TTC549 (cell line): ENCODE measurements at regions not wholly inside any gene's neighbourhood (a gene's known extent, or its start where the extent isn't known, plus 50 kb on each side); places are given as distances from the start of the nearest gene placed in this dataset.
"Not testable (repeated sequence)": the region's sequence is repeated elsewhere in the genome, so short reads cannot be mapped to it uniquely, and the experiment has no call there.

Experiments used
- FAIRE-seq: peaks from 2 replicates; lab custom pipeline; 2012; peaks lifted over from hg19 to GRCh38; lab: Jason Lieb, UNC

DNA sequence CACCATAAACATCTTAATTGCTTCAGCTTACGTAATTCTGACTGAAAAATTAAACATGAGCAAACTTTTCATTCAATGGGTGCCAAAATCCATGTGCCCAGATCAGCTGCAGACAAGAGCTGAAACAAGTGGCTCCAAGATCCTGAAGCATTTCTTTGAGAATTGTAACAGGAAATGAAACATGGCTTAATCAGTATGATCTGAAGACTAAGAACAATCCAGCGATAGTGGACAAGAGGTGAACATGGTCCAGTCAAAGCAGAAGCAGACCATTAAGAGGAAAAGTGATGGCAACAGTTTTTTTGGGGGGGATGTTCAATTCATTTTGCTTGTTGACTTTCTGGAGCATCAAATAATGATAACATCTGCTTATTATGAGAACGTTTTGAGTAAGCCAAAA is 1964.5 kb upstream of the RAG2 start:
- FAIRE-seq, result no peak

DNA sequence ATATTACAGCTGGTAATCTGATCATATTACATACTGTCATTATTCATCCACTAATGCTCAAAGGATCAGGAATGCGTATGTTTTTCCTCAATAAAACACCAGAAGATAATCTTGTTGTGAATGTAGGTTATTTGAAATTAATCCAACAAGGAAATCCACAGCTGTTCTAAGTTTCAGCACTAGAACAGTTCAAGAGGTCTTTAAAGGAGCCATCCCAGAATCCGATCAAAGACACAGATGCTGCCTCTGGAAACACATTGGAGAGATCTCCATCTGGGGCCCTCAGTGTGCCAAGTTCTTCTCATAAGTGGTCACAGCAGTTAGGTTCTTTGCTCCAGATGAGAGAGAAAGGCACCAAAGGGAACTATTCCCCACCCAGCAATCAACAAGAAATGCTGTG is 1955.1 kb upstream of the RAG2 start:
- no peak for FAIRE-seq

DNA sequence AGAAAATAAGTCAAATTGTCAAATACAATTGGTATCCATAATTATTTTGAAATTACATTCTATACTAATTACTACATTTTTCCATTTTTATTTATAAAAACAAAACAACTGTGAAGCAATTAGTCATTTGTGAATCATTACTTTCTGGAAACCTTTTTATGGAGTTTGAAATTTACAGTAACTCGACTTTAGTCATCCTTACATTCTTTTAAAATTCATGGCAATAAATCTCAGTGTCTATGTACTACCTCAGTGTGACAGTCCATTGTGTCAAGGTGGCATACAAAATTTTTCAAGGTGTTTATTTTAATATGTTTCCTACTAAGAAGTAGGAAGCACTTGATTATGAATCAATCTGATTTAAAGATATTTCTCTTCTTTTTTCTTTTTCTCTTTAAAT is 1949.4 kb upstream of the RAG2 start:
- FAIRE-seq, result no peak

DNA sequence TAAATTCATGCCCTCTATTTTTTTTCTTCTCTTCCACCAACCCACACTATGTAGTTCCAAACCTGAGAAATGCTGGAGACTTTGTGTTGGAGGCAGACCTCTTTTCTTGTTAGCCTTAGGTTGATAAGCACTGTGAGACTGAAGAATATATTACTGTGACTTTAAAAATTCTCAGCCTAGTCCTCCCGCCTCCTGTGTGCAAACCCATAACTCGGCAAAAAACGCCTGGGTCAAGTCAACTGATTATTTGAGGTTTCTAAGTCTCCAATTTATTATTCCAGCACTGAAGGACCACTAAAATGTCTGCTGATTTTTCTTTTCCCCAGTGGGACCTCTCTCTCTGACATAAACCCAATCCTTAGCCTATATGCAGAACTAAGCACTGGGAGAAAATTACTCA is 1946.0 kb upstream of the RAG2 start:
- FAIRE-seq, result no peak

DNA sequence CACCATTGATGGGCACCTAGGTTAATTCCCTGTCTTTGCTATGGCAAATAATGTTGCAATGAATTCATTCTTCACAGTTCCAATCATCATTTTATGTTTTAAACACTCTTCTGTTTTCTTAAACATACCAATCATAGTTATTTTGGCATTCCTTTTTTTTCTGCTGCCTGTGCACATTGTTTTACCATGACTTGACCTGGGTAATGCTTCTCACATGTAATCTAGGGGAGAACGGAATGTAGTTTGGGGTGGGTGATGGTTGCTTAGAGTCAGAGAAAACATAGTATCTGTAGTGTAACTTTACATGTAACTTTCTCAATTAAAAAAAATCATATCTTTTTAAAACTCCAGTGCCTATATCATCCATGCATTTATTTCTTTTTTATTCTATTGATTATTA is 1945.3 kb upstream of the RAG2 start:
- no peak for FAIRE-seq

DNA sequence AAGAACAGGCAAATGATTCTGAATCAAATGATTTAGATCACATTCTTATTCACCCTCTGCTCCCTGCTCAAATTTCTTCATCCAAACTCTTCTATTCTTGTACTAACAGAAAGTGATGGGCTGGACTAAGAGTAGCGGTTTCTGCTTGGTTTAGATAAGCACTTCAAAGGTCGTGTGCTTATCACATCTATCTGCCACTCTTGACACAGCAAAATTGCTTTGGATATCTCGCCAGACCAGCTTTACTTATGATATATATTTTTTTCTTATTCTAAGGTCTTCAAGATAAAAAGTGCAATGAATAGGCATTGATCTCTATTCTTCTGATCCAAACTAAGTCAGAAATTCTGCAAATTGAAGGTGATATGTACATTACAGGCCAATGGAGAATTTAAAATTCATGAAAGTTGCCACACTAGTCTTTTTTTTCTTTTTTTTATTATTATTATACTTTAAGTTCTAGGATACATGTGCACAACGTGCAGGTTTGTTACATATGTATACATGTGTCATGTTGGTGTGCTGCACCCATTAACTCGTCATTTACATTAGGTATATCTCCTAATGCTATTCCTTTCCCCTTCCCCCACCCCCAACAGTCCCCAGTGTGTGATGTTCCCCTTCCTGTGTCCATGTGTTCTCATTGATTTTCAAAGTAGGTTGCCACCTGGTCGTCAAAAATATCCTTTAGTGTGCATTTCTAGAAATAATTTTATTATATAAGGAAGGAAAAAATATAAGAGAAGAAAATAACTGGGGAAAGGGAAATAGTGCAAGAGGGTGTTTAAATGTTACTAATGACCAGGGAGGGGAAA is 1941.0 kb upstream of the RAG2 start:
- FAIRE-seq, result no peak

DNA sequence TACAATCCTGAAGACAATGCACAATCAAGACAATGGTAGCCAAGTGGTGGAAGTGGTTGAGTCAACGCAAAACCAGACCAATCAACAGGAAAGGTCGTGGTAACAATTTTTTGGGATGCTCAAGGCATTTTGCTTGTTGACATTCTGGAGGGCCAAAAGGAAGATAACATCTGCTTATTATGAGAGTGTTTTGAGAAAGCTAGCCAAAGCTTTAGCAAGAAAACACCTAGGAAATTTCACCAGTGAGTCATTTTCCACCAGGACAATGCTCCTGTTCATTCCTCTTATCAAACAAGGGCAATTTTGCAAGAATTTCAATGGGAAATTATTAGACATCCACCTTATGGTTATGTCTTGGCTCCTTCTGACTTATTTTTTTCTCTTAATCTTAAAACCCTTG is 1932.2 kb upstream of the RAG2 start:
- no peak for FAIRE-seq

DNA sequence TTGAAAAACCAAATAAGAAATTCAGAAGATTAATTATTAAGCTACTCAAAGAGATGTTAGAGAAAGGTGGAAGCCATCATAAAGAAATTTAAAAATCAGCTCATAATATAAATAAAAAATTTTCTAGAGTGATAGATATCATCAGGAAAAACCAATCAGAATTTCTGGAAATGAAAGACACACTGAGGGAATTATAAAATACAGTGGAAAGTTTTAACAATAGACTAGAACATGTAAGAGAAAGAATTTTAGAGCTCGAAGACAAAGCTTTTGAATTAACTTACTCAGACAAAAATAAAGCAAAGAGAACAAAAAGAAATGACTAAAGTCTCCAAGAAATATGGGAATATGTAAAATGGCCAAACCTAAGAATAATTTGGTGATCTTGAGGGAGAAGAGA is 1926.9 kb upstream of the RAG2 start:
- no peak for FAIRE-seq

DNA sequence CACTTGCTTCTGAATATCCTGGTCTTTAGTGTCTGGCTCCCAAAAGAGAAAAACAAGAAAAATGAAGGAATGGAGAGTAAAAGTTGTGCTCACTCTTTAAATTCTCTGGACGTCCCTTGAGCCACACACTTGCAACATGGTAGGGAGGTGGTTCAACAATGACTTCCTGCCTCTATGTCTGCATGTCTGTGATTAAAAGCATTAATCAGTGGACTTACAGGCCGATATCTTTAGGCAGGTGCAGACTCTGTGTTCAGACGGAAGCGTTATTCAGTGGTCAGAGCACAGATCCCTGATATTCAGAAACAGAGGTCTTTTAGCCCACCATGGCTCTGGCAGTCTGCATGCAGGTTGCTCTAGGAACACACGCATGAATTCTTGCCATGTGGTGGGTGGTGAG is 1920.0 kb upstream of the RAG2 start:
- FAIRE-seq, result no peak

DNA sequence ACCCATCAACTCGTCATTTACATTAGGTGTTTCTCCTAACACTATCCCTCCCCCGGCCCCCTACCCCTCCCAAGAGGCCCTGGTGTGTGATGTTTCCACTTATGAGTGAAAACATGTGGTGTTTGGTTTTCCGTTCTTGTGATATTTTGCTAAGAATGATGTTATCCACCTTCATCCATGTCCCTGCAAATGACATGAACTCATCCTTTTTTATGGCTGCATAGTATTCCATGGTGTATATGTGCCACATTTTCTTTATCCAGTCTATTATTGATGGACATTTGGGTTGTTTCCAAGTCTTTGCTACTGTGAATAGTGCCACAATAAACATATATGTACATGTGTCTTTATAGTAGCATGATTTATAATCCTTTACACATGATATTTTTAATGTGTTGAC is 1914.8 kb upstream of the RAG2 start:
- not testable (repeated sequence) for FAIRE-seq

DNA sequence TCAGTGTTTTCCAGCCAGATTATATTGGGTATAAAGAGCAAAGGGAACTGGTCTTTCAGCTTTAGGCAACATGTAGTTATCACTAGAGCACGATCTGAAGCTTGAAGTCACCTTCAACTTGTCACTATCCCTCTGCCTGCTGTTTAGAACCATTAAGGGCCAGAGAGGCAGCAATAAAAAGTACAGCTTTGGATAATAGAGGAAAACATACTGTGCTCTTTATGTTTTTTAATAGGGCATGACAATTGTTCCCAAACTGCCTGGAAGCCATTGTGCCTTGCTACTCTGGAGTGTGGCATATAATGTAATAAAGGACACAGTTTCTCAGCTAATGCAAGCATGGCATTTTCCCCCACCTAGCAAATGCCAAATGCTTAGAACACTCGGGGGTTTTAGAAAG is 1912.0 kb upstream of the RAG2 start:
- no peak for FAIRE-seq

DNA sequence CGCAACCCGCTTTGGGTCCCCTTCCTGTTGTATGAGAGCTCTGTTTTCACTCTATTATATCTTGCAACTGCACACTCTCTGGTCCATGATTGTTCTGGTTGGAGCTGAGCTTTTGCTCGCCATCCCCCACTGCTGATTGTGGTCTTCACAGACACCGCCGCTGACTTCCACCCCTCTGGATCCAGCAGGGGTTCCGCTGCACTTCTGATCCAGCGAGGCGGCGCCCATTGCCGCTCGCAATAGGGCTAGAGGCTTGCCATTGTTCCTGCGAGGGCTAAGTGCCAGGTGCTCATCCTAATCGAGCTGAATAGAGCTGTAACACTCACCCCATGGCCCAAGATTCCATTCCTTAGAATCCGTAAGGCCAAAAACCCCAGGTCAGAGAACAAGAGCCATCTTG is 1905.8 kb upstream of the RAG2 start:
- no peak for FAIRE-seq

DNA sequence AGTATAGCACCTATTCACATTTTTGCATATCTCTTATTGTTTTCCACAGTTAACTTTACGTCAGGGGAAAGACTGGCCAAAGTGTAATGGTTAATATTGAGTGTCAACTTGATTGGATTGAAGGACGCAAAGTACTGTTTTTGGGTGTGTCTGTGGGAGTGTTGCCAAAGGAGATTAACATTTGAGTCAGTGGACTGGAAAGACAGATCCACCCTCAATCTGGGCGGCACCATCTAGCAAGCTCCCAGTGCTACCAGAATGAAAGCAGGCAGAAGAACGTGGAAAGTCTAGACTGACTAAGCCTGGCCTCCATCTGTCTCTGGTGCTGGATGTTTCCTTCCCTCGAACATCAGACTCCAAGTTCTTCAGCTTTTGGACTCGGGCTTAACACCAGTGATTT is 1900.7 kb upstream of the RAG2 start:
- no peak for FAIRE-seq

DNA sequence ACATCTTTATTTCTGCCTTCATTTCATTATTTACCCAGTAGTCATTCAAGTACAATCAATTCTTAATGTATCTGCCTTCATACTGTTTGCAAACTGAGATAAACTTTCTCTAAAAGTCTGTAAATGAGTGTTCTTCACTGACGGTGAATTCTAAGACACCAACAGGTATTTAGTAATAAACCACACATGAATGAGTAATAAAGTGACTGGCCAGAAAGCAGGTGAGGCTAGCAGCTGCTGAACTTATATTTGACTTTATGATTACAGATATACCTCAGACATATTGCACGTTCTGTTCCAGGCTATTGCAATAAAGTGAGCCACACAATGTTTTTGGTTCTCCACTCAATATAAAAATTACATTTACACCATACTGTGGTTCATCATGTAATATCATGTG is 1894.0 kb upstream of the RAG2 start:
- no peak for FAIRE-seq

DNA sequence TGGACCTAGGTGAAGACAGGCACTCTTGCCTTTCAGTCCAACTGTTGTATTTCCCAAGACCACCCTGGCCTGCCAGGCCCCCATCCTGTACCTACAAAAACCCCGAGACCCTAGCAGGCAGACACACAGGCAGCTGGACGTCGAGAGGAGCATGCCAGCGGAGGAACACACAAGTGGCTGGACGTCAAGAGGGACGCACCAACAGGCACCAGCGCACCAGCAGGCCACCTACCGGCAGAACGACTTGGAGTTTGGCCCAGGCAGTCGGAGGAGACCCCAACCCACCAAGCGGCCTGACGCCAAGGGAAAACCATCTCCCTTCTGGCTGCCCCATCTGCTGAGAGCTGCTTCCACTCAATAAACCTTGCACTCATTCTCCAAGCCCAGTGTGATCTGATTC is 1883.4 kb upstream of the RAG2 start:
- no peak for FAIRE-seq

DNA sequence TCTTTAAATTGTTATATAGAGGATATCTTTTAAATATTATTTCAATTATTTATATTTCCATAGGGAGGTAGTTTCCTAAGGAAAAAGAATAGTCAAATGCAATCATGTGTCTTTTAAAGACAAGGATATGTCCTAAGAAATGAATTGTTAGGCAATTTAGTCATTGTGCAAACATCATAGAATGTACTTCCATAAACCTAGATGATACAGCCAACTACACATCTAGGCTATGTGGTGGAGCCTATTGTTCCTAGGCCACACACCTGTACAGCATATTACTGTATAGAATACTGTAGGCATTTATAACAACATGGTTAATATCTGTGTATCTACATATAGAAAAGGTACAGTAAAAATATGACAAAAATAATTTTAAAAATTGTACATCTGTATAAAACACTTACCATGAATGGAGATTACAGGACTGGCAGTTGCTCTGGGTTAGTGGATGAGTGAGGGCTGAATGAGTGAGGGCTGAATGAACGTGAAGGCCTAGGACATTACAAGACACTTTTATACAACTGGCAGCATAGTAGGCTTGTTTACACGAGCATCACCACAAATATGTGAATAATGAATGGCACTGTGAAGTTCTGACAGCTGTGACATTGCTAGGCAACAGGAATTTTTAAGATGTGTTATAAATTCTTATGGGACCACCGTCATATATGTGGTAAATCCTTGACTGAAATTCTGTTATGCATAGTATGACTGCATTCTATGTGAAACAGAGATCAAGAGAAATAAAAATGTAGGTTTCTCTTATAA is 1879.0 kb upstream of the RAG2 start:
- no peak for FAIRE-seq

DNA sequence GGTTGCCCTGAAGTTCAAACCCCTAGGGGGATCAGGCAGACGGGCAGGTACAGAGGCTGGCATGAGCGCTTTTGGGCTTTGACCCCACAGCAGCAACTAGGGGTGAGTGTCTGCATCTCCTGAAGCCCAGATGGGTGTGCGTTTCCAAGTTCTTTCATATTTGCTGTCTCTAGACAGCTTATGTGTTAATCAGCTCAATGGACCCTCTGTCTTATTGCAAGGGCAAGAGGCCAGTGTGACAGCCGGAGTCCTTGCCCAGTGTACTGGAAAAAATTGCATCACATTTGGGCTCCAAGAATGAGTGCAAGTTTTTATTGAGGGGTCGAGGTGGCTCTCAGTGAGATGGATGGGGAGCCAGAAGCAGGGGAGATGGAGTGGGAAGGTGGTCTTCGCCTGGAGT is 1863.7 kb upstream of the RAG2 start:
- FAIRE-seq, result no peak

DNA sequence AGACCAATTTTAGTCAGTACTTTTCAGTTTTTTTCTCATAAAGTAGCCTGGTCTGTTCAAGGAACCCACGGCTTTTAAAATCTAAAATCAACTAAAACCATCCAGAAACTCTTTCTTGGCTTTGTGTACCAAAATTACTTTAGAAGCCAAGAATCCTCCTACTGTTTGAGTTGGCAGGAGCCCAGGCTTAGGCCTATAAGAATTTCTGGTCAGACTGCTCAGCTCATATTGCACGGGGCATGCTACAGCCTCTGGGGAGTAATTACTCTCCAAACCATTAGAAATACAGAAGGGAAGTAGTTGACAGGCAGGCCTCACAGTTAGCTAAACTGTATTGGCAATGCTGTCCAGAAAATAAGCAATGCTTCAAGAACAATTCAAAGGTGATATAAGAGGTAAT is 1862.9 kb upstream of the RAG2 start:
- FAIRE-seq, result no peak

DNA sequence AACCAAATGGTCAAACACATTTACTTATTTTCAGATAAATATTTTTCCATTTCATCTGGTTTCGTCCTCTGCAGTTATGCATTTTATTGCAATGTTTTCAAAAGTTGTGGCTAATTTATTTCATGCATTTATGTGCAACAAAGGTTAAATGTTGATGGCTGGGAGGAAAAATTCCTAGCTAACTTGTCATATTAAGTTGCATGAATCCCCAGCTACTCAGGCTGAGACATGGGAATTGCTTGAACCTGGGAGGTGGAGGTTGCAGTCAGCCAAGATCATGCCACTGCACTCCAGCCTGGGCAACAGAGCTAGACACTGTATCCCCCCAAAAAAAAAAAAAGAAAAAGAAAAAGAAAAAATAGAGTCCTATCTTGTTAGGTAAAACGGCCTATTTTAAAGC is 1862.4 kb upstream of the RAG2 start:
- no peak for FAIRE-seq

DNA sequence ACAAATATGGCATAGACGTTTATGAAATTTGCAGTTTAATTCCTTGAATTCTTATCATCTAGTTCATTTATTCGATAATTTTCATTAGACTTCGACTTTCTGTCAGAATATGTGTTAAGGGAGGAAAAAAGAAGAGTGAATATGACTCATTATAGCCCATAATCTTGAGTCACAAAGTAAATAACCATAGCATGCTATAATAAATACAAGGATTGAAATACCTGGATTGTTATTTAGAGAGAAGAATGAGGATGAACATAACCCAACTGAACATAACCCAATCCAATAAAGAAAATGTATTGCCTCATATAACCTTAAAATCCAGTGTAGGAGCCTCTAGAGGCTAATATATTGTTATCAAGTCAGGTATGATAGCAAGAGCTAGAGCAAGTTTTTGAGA is 1858.3 kb upstream of the RAG2 start:
- FAIRE-seq, result no peak

DNA sequence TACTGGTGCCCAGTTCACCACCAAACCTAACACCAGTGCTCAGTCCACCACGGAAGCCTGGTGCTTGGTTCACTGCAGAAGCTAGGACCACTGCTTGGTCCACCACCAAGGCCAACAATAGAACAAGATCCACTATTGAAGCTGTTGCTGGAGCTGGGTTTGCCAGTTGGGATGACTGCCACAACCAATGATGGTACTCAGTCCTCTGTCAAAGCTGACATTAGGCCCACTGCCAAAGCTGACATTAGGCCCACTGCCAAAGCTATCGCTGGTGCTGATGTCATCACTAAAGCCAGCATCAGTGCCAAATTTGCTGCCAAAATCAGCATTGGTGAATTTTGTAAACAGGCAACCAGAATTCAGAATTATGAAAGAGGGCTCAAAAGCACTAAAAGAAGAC is 1850.2 kb upstream of the RAG2 start:
- no peak for FAIRE-seq

DNA sequence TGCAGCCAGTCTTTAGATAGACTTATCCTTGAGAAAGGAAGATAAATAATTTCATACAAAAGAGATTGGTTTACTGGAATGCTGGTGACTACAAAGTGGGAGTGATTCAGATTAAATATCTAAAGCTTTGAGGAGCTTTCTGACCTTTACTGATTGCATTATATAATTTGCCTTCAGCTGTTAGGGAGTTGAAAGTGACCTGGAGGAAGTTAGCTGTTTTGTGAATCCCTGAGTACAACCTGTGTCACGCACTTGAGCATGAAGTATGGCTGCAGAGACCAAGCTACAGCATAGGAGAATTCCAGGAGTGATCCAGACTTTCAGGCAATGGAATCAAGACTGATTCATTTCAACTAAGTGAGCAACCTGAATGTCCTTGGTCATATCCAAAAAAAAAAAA is 1848.3 kb upstream of the RAG2 start:
- FAIRE-seq, result no peak

DNA sequence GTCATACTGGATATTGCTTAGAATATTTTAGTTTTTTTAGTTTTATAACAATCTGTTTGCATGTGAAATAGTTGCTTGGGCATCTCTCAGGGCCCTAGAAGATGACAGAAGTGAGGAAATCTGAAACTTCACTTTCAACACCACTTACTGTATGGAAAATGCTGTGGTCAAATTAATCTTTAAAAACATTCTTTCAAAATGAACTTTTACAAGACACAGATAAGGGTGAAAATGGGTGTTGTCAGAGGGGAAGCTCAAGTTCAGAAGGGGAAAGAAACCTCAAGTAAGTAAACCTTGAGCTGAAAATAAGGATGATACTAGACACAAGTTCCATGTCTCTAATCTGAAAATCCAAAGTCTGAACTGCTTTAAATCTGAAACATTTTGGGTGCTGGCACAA is 1840.1 kb upstream of the RAG2 start:
- no peak for FAIRE-seq

DNA sequence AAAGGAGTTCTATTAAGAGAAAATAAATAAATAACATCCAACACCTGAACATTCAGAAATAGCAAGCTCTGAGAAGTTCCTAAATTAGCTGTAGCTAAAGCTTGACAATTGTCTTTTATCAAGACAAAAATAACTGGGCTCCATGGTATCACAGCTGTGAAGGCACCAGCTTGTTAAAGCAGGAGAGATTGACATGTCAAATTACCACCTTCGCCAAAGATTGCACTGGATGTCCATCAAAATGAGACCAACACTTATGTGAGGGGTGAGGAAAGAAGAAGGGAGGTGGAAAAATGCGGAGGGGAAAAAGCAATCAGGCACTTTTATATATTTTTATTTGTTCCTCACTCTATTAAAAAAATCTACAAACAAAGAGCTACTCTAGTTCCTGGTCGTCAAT is 1827.5 kb upstream of the RAG2 start:
- FAIRE-seq, result no peak
